Mesothelial cell of epicardium (in vitro differentiated cells): ENCODE measurements at regions not wholly inside any gene's neighbourhood (a gene's known extent, or its start where the extent isn't known, plus 50 kb on each side); places are given as distances from the start of the nearest gene placed in this dataset.

Experiments used
- DNase-seq, 2 experiments: peaks; one replicate each; pipeline ENCODE4 v3.0.0; 2021; ENCODE audit warnings: low spot score in 2 of 2; ENCODE audit not compliant: unreplicated experiment in 2 of 2
- H3K27ac Mint-ChIP-seq: 2 replicates; pipeline ENCODE4 v1.8.0; 2021; ENCODE audit warnings: mixed read lengths
- H3K27me3 Mint-ChIP-seq: 2 replicates; pipeline ENCODE4 v1.8.0; 2021; ENCODE audit warnings: low read depth, mixed read lengths
- H3K36me3 Mint-ChIP-seq: 2 replicates; pipeline ENCODE4 v1.8.0; 2021; ENCODE audit warnings: mixed read lengths
- H3K4me1 Mint-ChIP-seq: 2 replicates; pipeline ENCODE4 v1.8.0; 2021; ENCODE audit warnings: mixed read lengths
- H3K4me3 Mint-ChIP-seq: 2 replicates; pipeline ENCODE4 v1.8.0; 2021; ENCODE audit warnings: mild to moderate bottlenecking, moderate library complexity, mixed read lengths
- H3K9me3 Mint-ChIP-seq: 2 replicates; pipeline ENCODE4 v1.8.0; 2021; ENCODE audit warnings: mixed read lengths
- TF ChIP-seq, protein P1 (sequence below): fragments of 200-600 bp; sonication (generic); IDR thresholded peaks from one replicate; pipeline ENCODE4 v1.5.0; 2021; ENCODE audit warnings: antibody characterized with exemption; ENCODE audit not compliant: unreplicated experiment

DNA sequence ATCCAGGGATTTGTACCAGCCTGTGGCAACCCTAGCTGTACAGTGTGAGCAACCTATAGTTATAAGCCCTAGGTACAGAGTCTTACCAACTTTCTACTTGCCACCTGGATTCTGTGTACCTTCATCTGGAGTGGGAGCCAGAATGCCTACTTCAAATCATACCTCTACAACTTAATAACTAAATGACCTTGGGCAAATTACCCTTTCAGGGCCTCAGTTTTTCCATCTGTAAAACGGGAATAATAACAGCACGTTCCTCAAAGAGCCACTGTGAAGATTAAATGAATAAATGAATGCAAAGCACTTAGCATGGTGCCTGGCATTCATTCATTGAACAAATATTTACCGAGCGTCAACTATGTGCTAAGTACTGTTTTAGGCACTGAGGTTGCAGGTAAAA, 50.7 kb upstream of the FAM210B start:
- H3K9me3 Mint-ChIP-seq: peaks cover 57% of the 10 kb centered on the region
- no peaks in the 10 kb centered on the region for H3K4me1 Mint-ChIP-seq
- no peak for DNase-seq
- H3K36me3 Mint-ChIP-seq: no peaks in the 10 kb centered on the region
- TF ChIP-seq, protein P1, sequence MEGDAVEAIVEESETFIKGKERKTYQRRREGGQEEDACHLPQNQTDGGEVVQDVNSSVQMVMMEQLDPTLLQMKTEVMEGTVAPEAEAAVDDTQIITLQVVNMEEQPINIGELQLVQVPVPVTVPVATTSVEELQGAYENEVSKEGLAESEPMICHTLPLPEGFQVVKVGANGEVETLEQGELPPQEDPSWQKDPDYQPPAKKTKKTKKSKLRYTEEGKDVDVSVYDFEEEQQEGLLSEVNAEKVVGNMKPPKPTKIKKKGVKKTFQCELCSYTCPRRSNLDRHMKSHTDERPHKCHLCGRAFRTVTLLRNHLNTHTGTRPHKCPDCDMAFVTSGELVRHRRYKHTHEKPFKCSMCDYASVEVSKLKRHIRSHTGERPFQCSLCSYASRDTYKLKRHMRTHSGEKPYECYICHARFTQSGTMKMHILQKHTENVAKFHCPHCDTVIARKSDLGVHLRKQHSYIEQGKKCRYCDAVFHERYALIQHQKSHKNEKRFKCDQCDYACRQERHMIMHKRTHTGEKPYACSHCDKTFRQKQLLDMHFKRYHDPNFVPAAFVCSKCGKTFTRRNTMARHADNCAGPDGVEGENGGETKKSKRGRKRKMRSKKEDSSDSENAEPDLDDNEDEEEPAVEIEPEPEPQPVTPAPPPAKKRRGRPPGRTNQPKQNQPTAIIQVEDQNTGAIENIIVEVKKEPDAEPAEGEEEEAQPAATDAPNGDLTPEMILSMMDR: no peak
- H3K27me3 Mint-ChIP-seq: no peaks in the 10 kb centered on the region
- H3K4me3 Mint-ChIP-seq: no peak overlapping the region
- H3K27ac Mint-ChIP-seq: no peak overlapping the region
